HG02852 (cell line): ENCODE measurements at regions not wholly inside any gene's neighbourhood (a gene's known extent, or its start where the extent isn't known, plus 50 kb on each side); places are given as distances from the start of the nearest gene placed in this dataset.
"Not testable (repeated sequence)": the region's sequence is repeated elsewhere in the genome, so short reads cannot be mapped to it uniquely, and the experiment has no call there.

ENCODE experiments used
- ATAC-seq: cut with Tn5 transposase; IDR thresholded peaks from one replicate; pipeline ENCODE4 v1.9.1; 2021; ENCODE audit warnings: mild to moderate bottlenecking, moderate library complexity; ENCODE audit not compliant: unreplicated experiment

- ATAC-seq: no peak
These were observed 588.9 kb downstream of the JRKL start for GRCh38 chr11:96978751-96979150.

GRCh38 chr11:96986516-96986915 is 596.7 kb downstream of the JRKL start:
- ATAC-seq: no peak

GRCh38 chr11:96990914-96991313 is 601.1 kb downstream of the JRKL start:
- ATAC-seq: no peak

GRCh38 chr11:97000481-97000880 is 610.7 kb downstream of the JRKL start:
- ATAC-seq: no peak

GRCh38 chr11:97007283-97007682 is 617.5 kb downstream of the JRKL start:
- no peak for ATAC-seq

GRCh38 chr11:97009613-97010012 is 619.8 kb downstream of the JRKL start:
- ATAC-seq: no peak

- not testable (repeated sequence) for ATAC-seq
These were observed 621.2 kb downstream of the JRKL start for GRCh38 chr11:97010997-97011396.

- no peak for ATAC-seq
These were observed 625.5 kb downstream of the JRKL start for GRCh38 chr11:97015327-97015726.

- ATAC-seq: no peak
These were observed 629.5 kb downstream of the JRKL start for GRCh38 chr11:97019305-97019704.

GRCh38 chr11:97019754-97020153 is 629.9 kb downstream of the JRKL start:
- ATAC-seq: no peak

GRCh38 chr11:97022955-97023354 is 633.1 kb downstream of the JRKL start:
- ATAC-seq: no peak

GRCh38 chr11:97028836-97029406 is 639.1 kb downstream of the JRKL start:
- no peak for ATAC-seq

GRCh38 chr11:97033178-97033577 is 643.4 kb downstream of the JRKL start:
- no peak for ATAC-seq

- no peak for ATAC-seq
These were observed 658.7 kb downstream of the JRKL start for GRCh38 chr11:97048481-97048880.

GRCh38 chr11:97060184-97060583 is 670.4 kb downstream of the JRKL start:
- no peak for ATAC-seq

GRCh38 chr11:97069160-97069559 is 679.3 kb downstream of the JRKL start:
- ATAC-seq: no peak

- no peak for ATAC-seq
These were observed 682.6 kb downstream of the JRKL start for GRCh38 chr11:97072420-97072819.

GRCh38 chr11:97076666-97077065 is 686.9 kb downstream of the JRKL start:
- ATAC-seq: not testable (repeated sequence)

- ATAC-seq: no peak
These were observed 688.6 kb downstream of the JRKL start for GRCh38 chr11:97078443-97078842.

GRCh38 chr11:97079244-97079643 is 689.4 kb downstream of the JRKL start:
- ATAC-seq: no peak

GRCh38 chr11:97087419-97087818 is 697.6 kb downstream of the JRKL start:
- no peak for ATAC-seq

- ATAC-seq: no peak
These were observed 703.0 kb downstream of the JRKL start for GRCh38 chr11:97092823-97093222.

GRCh38 chr11:97102180-97102579 is 712.4 kb downstream of the JRKL start:
- not testable (repeated sequence) for ATAC-seq
